Stomach (tissue), 8 donors: ENCODE measurements at regions not wholly inside any gene's neighbourhood (a gene's known extent, or its start where the extent isn't known, plus 50 kb on each side); places are given as distances from the start of the nearest gene placed in this dataset.
"Not testable (repeated sequence)": the region's sequence is repeated elsewhere in the genome, so short reads cannot be mapped to it uniquely, and the experiment has no call there.

ENCODE experiments used
- DNase-seq, 2 donors: peaks; one replicate each; pipeline versions ENCODE4 v3.0.0 to v3.0.0-alpha.2; 2013 to 2019
- H3K27ac ChIP-seq, 5 donors: fragments of 200-600 bp in 4 of 5; sonication (generic) in 4 of 5; one replicate each; pipeline ENCODE4 v1.5.1; 2013 to 2019; ENCODE audit warnings: mild to moderate bottlenecking in 1 of 5, moderate library complexity in 1 of 5
- H3K27me3 ChIP-seq, 3 donors: fragments of 200-600 bp; sonication (generic); one replicate each; pipeline ENCODE4 v1.5.1; 2017 to 2019; ENCODE audit warnings: mixed run types in 1 of 3
- H3K36me3 ChIP-seq, 4 donors: fragments of 200-600 bp; sonication (generic); 1 replicate in 3 of 4; 2 replicates in 1 of 4; pipeline ENCODE4 v1.5.1; 2016 to 2019
- H3K4me1 ChIP-seq, 4 donors: fragments of 200-600 bp; sonication (generic); one replicate each; pipeline ENCODE4 v1.5.1; 2016 to 2019
- H3K4me3 ChIP-seq, 4 donors: fragments of 200-600 bp; sonication (generic) in 3 of 4; one replicate each; pipeline ENCODE4 v1.5.1; 2016 to 2019; ENCODE audit warnings: mild to moderate bottlenecking in 1 of 4
- H3K9me3 ChIP-seq, 4 donors: fragments of 200-600 bp; sonication (generic); one replicate each; pipeline ENCODE4 v1.5.1; 2016 to 2019
- EP300 ChIP-seq: sonication (generic); formaldehyde crosslinking; IDR thresholded peaks from one replicate; pipeline ENCODE4 v1.6.1; 2017; ENCODE audit warnings: antibody characterized with exemption
- POLR2A ChIP-seq, 4 donors: fragments of 450-650 bp; IDR thresholded peaks; one replicate each; pipeline ENCODE4 v1.6.1; 2016; ENCODE audit warnings: antibody characterized with exemption in 4 of 4, control low read depth in 2 of 4, mild to moderate bottlenecking in 1 of 4, moderate library complexity in 1 of 4
- POLR2AphosphoS5 ChIP-seq, 3 donors: sonication (generic); formaldehyde crosslinking; IDR thresholded peaks; one replicate each; pipeline ENCODE4 v1.6.1; 2016; ENCODE audit warnings: antibody characterized with exemption in 3 of 3
- WGBS, 5 donors: extraction: QIAGEN DNeasy Blood & Tissue Kit in 3 of 5; methylation state at CpG; one replicate each; pipeline versions ENCODE4 v1.1.5 to v1.1.7; 2013 to 2018; 5-methylcytosine and 5-hydroxymethylcytosine counted together
- intact Hi-C: fragments of 100-400 bp; cut with DNase I; formaldehyde crosslinking; loops from one replicate; pipeline ENCODE4 v1.15.1; 2023; ENCODE audit warnings: low total_unique reads
- TF ChIP-seq, protein P1 (sequence below), 7 experiments: fragments of 450-650 bp in 4 of 7; fragments of 200-600 bp in 3 of 7; sonication (generic) in 3 of 7; IDR thresholded peaks; one replicate each; pipeline ENCODE4 v1.5.1; 2016 to 2019; ENCODE audit warnings: antibody characterized with exemption in 7 of 7, control low read depth in 2 of 7, mild to moderate bottlenecking in 1 of 7
- donor health status: healthy with polysubstance abuse.
- donor health status: Bipolar disorder and iron deficiency.
- donor health status: healthy.

DNA sequence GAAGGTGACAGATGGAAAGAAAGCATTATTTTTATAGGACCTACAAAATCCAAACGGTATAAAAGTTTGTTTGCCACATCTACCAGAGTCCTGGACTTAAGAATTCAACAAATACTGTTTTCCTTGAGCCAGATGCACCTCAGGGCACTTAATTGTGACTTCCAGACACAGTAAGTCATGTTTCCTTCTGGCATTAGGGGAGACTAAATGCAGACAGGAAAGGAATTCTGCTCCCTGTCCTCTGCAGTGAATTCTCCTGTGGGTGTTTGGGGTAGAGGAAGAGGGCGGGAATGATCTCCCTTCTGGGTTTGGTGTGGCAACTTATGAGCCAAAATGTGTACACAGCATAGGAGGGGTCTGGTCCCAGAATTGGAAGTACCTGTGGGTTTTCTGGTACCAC is 93.9 kb upstream of the ZDHHC17 start:
- WGBS, 5 donors: 73 to 84% (median 78%) methylated on average over 2 of the region's 2 CpGs
- Histone ChIP-seq H3K27me3 (no peaks in the 10 kb centered on the region), H3K4me3 (no peak overlapping the region), H3K36me3 (no peaks in the 10 kb centered on the region), H3K9me3 (no peaks in the 10 kb centered on the region), H3K4me1 (peaks cover 0 to 7% (median 0%) of the 10 kb centered on the region in 4 donors), H3K27ac (no peak overlapping the region)
- no peak for DNase-seq
- TF ChIP-seq, protein P1, sequence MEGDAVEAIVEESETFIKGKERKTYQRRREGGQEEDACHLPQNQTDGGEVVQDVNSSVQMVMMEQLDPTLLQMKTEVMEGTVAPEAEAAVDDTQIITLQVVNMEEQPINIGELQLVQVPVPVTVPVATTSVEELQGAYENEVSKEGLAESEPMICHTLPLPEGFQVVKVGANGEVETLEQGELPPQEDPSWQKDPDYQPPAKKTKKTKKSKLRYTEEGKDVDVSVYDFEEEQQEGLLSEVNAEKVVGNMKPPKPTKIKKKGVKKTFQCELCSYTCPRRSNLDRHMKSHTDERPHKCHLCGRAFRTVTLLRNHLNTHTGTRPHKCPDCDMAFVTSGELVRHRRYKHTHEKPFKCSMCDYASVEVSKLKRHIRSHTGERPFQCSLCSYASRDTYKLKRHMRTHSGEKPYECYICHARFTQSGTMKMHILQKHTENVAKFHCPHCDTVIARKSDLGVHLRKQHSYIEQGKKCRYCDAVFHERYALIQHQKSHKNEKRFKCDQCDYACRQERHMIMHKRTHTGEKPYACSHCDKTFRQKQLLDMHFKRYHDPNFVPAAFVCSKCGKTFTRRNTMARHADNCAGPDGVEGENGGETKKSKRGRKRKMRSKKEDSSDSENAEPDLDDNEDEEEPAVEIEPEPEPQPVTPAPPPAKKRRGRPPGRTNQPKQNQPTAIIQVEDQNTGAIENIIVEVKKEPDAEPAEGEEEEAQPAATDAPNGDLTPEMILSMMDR (IDR thresholded peaks at IDR 0.05): no peak
- no peak for TF ChIP-seq POLR2A (IDR thresholded peaks at IDR 0.05)
- no peak for TF ChIP-seq POLR2AphosphoS5 (IDR thresholded peaks at IDR 0.05)
- no peak for TF ChIP-seq EP300
- intact Hi-C loops: no loop called here

DNA sequence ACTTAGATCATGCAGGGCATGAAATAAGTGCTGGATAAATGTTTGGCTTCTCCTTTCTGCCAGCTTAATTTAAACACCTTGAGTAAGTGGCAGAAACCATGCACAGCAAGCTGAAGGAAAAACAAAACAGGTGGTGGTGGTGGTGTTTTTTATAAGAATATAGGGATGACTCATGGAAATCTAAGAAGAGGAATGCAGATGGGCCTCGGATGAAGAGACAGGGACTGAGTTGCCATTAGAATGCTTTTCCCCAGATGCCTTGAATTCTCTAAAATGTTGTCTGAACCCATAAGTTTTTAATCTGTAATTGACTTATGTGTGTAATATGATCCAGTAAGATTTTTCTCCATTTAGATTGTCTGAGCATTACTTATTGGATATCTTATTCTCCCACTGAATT is 93.1 kb upstream of the ZDHHC17 start:
- Histone ChIP-seq H3K4me3 (no peak overlapping the region), H3K27me3 (no peaks in the 10 kb centered on the region), H3K27ac (no peak overlapping the region), H3K36me3 (no peaks in the 10 kb centered on the region), H3K4me1 (peaks cover 0 to 2% (median 0%) of the 10 kb centered on the region in 4 donors), H3K9me3 (no peaks in the 10 kb centered on the region)
- intact Hi-C loops: no loop called here
- no peak for DNase-seq
- WGBS, 5 donors: 46 to 80% (median 59%) methylated on average over 1 of the region's 1 CpG
- TF ChIP-seq POLR2AphosphoS5 (IDR thresholded peaks at IDR 0.05) (no peak), POLR2A (IDR thresholded peaks at IDR 0.05) (no peak), EP300 (no peak)
- TF ChIP-seq, protein P1 (IDR thresholded peaks at IDR 0.05): no peak

DNA sequence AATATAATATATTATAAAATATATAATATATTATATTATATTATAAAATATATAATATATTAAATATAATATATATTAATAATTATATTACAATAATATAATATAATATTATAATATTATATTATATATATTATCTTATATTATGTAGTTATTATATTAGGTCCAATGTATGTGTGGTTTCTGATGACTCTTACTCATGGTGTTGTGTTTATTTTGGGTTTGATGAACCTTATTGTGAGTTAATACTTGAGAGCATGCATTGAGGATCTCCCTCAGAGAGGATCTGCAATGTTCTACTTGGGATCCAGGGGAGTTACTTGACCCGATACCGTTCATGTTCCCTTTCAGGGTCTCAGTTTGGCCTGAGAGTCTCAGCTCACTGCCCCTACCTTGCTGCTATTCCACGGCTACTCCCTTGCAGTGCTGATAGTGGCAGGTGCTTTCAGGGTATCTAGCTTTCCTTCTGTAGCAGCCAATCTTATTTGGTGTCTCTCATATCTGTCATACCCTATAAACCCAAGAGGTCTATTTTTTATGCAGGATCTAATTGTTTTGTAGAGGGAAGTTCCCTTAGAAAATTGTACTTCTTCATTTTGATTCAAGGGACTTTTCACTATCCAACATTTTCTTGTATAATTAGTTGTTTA is 89.1 kb upstream of the ZDHHC17 start:
- no peaks in the 10 kb centered on the region for H3K36me3 ChIP-seq
- no peak overlapping the region for H3K4me3 ChIP-seq
- no peak for DNase-seq
- no peaks in the 10 kb centered on the region for H3K9me3 ChIP-seq
- H3K27me3 ChIP-seq: no peaks in the 10 kb centered on the region
- TF ChIP-seq, protein P1 (IDR thresholded peaks at IDR 0.05): no peak
- TF ChIP-seq EP300 (no peak), POLR2A (IDR thresholded peaks at IDR 0.05) (no peak), POLR2AphosphoS5 (IDR thresholded peaks at IDR 0.05) (no peak)
- intact Hi-C loops: no loop called here
- no peaks in the 10 kb centered on the region for H3K4me1 ChIP-seq
- no peak overlapping the region for H3K27ac ChIP-seq
- 92 to 96% (median 94%) methylated on average over 3 of the region's 3 CpGs for WGBS, 5 donors

DNA sequence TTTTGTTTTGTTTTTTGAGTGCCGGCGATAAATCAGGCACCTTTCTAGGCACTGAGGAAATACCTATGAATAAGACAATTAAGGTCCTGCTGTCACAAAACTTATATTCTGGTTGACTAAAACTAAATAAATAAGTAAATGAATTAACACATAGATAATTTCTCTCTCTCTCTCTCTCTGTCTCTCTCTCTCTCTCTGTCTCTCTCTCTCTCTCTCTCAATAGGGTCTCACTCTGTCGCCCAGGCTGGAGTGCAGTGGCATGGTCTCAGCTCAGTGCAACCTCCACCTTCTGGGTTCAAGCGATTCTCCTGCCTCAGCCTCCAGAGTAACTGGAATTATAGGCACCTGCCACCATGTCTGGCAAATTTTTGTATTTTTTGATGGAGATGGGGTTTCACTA is 87.7 kb upstream of the ZDHHC17 start:
- H3K27ac ChIP-seq, H3K27me3 ChIP-seq, H3K9me3 ChIP-seq, H3K36me3 ChIP-seq, H3K4me3 ChIP-seq, intact Hi-C loops, DNase-seq, H3K4me1 ChIP-seq: not testable (repeated sequence)
- 91 to 99% (median 93%) methylated on average over 4 of the region's 4 CpGs for WGBS, 5 donors

DNA sequence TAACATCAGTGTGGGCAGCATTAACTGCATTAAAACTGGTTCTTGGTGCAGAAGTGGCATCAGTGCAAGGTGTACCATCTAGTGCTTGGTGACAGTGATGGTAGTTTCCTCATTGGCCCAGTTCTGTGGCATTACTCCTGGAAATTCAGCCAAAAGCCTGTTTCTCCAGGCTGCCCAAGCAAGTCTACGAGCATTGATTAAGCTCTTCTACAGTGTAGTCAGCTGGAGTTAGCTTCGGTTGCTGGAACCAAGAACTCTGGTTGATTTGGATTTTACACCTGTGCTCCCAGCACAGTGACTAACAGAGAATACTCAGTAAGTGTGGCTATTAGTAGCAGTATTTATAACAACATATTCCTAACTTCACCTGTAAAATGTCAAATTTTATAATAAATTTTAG is 84.9 kb upstream of the ZDHHC17 start:
- intact Hi-C loops: no loop called here
- Histone ChIP-seq H3K9me3 (no peaks in the 10 kb centered on the region), H3K4me1 (no peaks in the 10 kb centered on the region), H3K4me3 (no peak overlapping the region), H3K27ac (no peak overlapping the region), H3K36me3 (no peaks in the 10 kb centered on the region), H3K27me3 (no peaks in the 10 kb centered on the region)
- no peak for DNase-seq
- WGBS, 5 donors: 69 to 87% (median 76%) methylated on average over 2 of the region's 2 CpGs
- TF ChIP-seq POLR2A (IDR thresholded peaks at IDR 0.05) (no peak), EP300 (no peak), POLR2AphosphoS5 (IDR thresholded peaks at IDR 0.05) (no peak)
- TF ChIP-seq, protein P1 (IDR thresholded peaks at IDR 0.05): no peak
